ENCODE measurements at regions not wholly inside any gene's neighbourhood (a gene's known extent, or its start where the extent isn't known, plus 50 kb on each side); places are given as distances from the start of the nearest gene placed in this dataset.

- POLR2A ChIA-PET, result interaction anchor here (0.6 kb wide), 1 partner anchor 360 kb away, joined by 7 read pairs; no protein-coding TSS in a partner anchor
- Histone ChIP-seq H3K9me3 (ENCODE audit: low read length) (no peaks in the 10 kb centered on the region), H3K27ac (ENCODE audit: low read depth, low read length, poor library complexity, severe bottlenecking) (no peak overlapping the region), H3K4me2 (ENCODE audit: low read length) (no peak overlapping the region), H2AFZ (ENCODE audit: low read length) (no peak overlapping the region), H3K4me1 (ENCODE audit: insufficient read depth, low read length, poor library complexity, severe bottlenecking) (no peaks in the 10 kb centered on the region), H3K79me2 (ENCODE audit: insufficient read depth, low read depth, low read length) (no peaks in the 10 kb centered on the region), H3K36me3 (ENCODE audit: insufficient read depth, low read length) (no peaks in the 10 kb centered on the region), H3K4me3 (ENCODE audit: low read depth, low read length, poor library complexity, severe bottlenecking) (no peak overlapping the region), H3K9me2 (ENCODE audit: insufficient read depth, low read length) (no peaks in the 10 kb centered on the region), H4K20me1 (ENCODE audit: insufficient read depth, low read length) (no peaks in the 10 kb centered on the region)
- intact Hi-C loops (cut with micrococcal nuclease; ENCODE audit: unreplicated experiment), result no loop called here
- CTCF ChIA-PET (ENCODE audit: unreplicated experiment), result interaction anchor here (0.5 kb wide), 1 partner anchor 376 kb away, joined by 3 read pairs; no protein-coding TSS in a partner anchor
- no TSS peak for BruUV-seq (replicated peaks)
- no peak for DNase-seq (ENCODE audit: low spot score)
- TF ChIP-seq EZH2phosphoT487 (IDR thresholded peaks at IDR 0.05; ENCODE audit: borderline replicate concordance, low read depth, low read length) (no peak), CTCF (conservative IDR thresholded peaks at IDR 0.05; ENCODE audit: low read length) (no peak)
Measured at GRCh38 chr5:165739079-165739741, 2233.8 kb downstream of the MAT2B start.

GRCh38 chr5:165757791-165758190, 2252.4 kb downstream of the MAT2B start:
- Histone ChIP-seq H3K4me1 (ENCODE audit: insufficient read depth, low read length, poor library complexity, severe bottlenecking) (no peaks in the 10 kb centered on the region), H4K20me1 (ENCODE audit: insufficient read depth, low read length) (no peaks in the 10 kb centered on the region), H3K9me2 (ENCODE audit: insufficient read depth, low read length) (no peaks in the 10 kb centered on the region), H3K27ac (ENCODE audit: low read depth, low read length, poor library complexity, severe bottlenecking) (no peak overlapping the region), H3K9me3 (ENCODE audit: low read length) (no peaks in the 10 kb centered on the region), H3K4me2 (ENCODE audit: low read length) (no peak overlapping the region), H2AFZ (ENCODE audit: low read length) (no peak overlapping the region), H3K36me3 (ENCODE audit: insufficient read depth, low read length) (no peaks in the 10 kb centered on the region), H3K79me2 (ENCODE audit: insufficient read depth, low read depth, low read length) (no peaks in the 10 kb centered on the region), H3K4me3 (ENCODE audit: low read depth, low read length, poor library complexity, severe bottlenecking) (no peak overlapping the region)
- DNase-seq (ENCODE audit: low spot score), result no peak
- no peak for TF ChIP-seq EZH2phosphoT487 (IDR thresholded peaks at IDR 0.05; ENCODE audit: borderline replicate concordance, low read depth, low read length)
- POLR2A ChIA-PET, result no interaction called here
- intact Hi-C loops (cut with micrococcal nuclease; ENCODE audit: unreplicated experiment), result no loop called here
- no TSS peak for BruUV-seq (replicated peaks)
- CTCF ChIA-PET (ENCODE audit: unreplicated experiment), result no interaction called here

GRCh38 chr5:165775111-165775510, 2269.7 kb downstream of the MAT2B start:
- ChIA-PET CTCF (ENCODE audit: unreplicated experiment) (no interaction called here), POLR2A (interaction anchor here (0.6 to 1.1 kb wide), 4 partner anchors 13 to 1116 kb away, joined by 3 to 4 read pairs (median 3); no protein-coding TSS in a partner anchor)
- no peak overlapping the region for H3K27ac ChIP-seq (ENCODE audit: low read depth, low read length, poor library complexity, severe bottlenecking)
- H3K36me3 ChIP-seq (ENCODE audit: insufficient read depth, low read length), result no peaks in the 10 kb centered on the region
- H3K9me3 ChIP-seq (ENCODE audit: low read length), result no peaks in the 10 kb centered on the region
- H4K20me1 ChIP-seq (ENCODE audit: insufficient read depth, low read length), result no peaks in the 10 kb centered on the region
- intact Hi-C loops (cut with micrococcal nuclease; ENCODE audit: unreplicated experiment), result no loop called here
- no peaks in the 10 kb centered on the region for H3K4me1 ChIP-seq (ENCODE audit: insufficient read depth, low read length, poor library complexity, severe bottlenecking)
- BruUV-seq (replicated peaks), result no TSS peak
- no peaks in the 10 kb centered on the region for H3K79me2 ChIP-seq (ENCODE audit: insufficient read depth, low read depth, low read length)
- H3K9me2 ChIP-seq (ENCODE audit: insufficient read depth, low read length), result no peaks in the 10 kb centered on the region
- H3K4me3 ChIP-seq (ENCODE audit: low read depth, low read length, poor library complexity, severe bottlenecking), result no peak overlapping the region
- H2AFZ ChIP-seq (ENCODE audit: low read length), result no peak overlapping the region
- H3K4me2 ChIP-seq (ENCODE audit: low read length), result no peak overlapping the region
- TF ChIP-seq EZH2phosphoT487 (IDR thresholded peaks at IDR 0.05; ENCODE audit: borderline replicate concordance, low read depth, low read length) (no peak), CTCF (conservative IDR thresholded peaks at IDR 0.05; ENCODE audit: low read length) (no peak)
- no peak for DNase-seq (ENCODE audit: low spot score)
